ENCODE measurements at regions not wholly inside any gene's neighbourhood (a gene's known extent, or its start where the extent isn't known, plus 50 kb on each side); places are given as distances from the start of the nearest gene placed in this dataset.

DNA sequence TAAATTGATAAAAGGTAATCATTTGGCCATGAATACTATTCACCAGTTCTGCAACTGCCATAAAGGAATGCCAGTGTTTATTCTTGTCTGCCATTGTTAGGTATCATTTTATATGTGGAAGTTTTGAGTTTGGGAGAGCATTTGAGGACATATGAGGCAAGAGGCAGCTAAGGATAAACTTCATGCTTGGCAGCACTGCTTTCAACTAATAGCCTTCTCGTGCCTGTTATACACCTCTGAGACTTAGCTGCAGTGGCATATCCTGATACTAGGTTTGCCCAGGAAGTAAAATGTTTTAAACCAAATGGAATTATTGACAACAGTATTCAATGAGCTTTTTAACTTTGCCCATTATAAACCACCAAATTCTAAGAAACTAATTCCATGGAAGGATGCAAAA lies 126.0 kb upstream of the DPH6 start:
- Histone ChIP-seq H3K9ac (ENCODE audit: low read length) (no peak overlapping the region), H3K27ac (ENCODE audit: low read length, poor library complexity, severe bottlenecking) (no peak overlapping the region), H3K27me3 (ENCODE audit: control insufficient read depth in 1 of 2, insufficient read depth in 1 of 2, low read length in 2 of 2) (no peaks in the 10 kb centered on the region), H2BK12ac (ENCODE audit: low read length in 2 of 2) (peak overlapping the region in 1 of 2 experiments; percentile 24), H3K4me2 (ENCODE audit: low read length, poor library complexity, severe bottlenecking) (no peak overlapping the region), H3K4me1 (ENCODE audit: control insufficient read depth, insufficient read depth, low read depth, low read length) (peaks cover 2% of the 10 kb centered on the region), H3K4me3 (ENCODE audit: insufficient read depth in 1 of 2, low read depth in 1 of 2, low read length in 2 of 2) (no peak overlapping the region), H3K79me1 (replicated peaks; ENCODE audit: low read length, poor library complexity, severe bottlenecking) (no peaks in the 10 kb centered on the region), H3K36me3 (ENCODE audit: control insufficient read depth in 1 of 2, insufficient read depth in 2 of 2, low read depth in 1 of 2, low read length in 2 of 2) (no peaks in the 10 kb centered on the region), H2BK15ac (ENCODE audit: low read depth, poor library complexity, severe bottlenecking) (no peak overlapping the region), H2AFZ (ENCODE audit: low read depth, low read length) (no peak overlapping the region), H2BK120ac (ENCODE audit: low read depth, low read length) (no peak overlapping the region), H2AK5ac (ENCODE audit: low read length, severe bottlenecking) (no peak overlapping the region), H3K4ac (ENCODE audit: low read depth in 1 of 2, low read length in 2 of 2) (no peak overlapping the region), H3K9me3 (ENCODE audit: control insufficient read depth, low read length) (no peaks in the 10 kb centered on the region), H4K91ac (ENCODE audit: low read length) (peak overlapping the region; percentile 47), H3K18ac (ENCODE audit: low read depth in 1 of 2, low read length in 2 of 2) (peak overlapping the region in 1 of 2 experiments; percentile 49), H3K14ac (ENCODE audit: low read length in 2 of 2) (no peak overlapping the region), H4K8ac (ENCODE audit: low read length) (no peak overlapping the region), H2BK5ac (ENCODE audit: low read depth, low read length, poor library complexity, severe bottlenecking) (no peak overlapping the region), H3K23ac (ENCODE audit: low read length in 2 of 2) (no peak overlapping the region)
- no peak for DNase-seq
- 71% methylated on average over 1 of the region's 1 CpG for WGBS

DNA sequence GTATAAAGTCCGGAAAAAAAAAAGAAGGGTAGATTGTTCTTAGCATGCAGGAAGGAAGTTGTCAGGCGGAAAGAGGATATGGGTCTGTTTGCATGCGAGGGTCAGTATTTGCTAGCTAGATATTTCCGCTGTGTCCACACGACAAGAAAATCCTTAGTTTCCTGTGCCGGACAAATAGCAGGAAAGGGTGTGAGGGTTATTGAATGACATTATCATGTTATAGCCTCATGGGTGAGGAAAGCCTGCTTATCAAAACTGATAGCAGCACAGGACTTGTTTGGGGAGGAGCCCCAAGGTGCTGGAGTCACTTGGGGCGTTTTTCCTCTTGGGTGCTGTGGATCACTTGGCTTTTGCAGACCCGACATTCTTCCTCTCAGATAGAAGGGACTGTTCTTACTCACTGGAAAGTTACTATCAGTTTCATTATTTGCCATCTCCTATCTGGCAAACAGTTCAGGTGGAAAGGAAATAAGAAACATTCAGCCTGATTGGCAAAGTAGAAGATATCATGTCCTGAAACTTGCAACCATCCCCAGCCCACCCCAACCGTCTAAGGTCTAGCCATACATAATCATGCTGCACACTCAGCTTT lies 127.2 kb upstream of the DPH6 start:
- no peak overlapping the region for H3K4ac ChIP-seq (ENCODE audit: low read depth in 1 of 2, low read length in 2 of 2)
- no peak overlapping the region for H3K14ac ChIP-seq (ENCODE audit: low read length in 2 of 2)
- no peak overlapping the region for H2AFZ ChIP-seq (ENCODE audit: low read depth, low read length)
- H3K4me2 ChIP-seq (ENCODE audit: low read length, poor library complexity, severe bottlenecking), result no peak overlapping the region
- H2BK5ac ChIP-seq (ENCODE audit: low read depth, low read length, poor library complexity, severe bottlenecking), result no peak overlapping the region
- H2BK12ac ChIP-seq (ENCODE audit: low read length in 2 of 2), result peak overlapping the region; percentile 43 to 56
- DNase-seq, result peak; percentile 35
- no peak overlapping the region for H3K9ac ChIP-seq (ENCODE audit: low read length)
- peak overlapping the region; percentile 25 to 63 for H3K18ac ChIP-seq (ENCODE audit: low read depth in 1 of 2, low read length in 2 of 2)
- no peaks in the 10 kb centered on the region for H3K27me3 ChIP-seq (ENCODE audit: control insufficient read depth in 1 of 2, insufficient read depth in 1 of 2, low read length in 2 of 2)
- H3K4me1 ChIP-seq (ENCODE audit: control insufficient read depth, insufficient read depth, low read depth, low read length), result no peaks in the 10 kb centered on the region
- no peak overlapping the region for H2BK15ac ChIP-seq (ENCODE audit: low read depth, poor library complexity, severe bottlenecking)
- no peaks in the 10 kb centered on the region for H3K79me1 ChIP-seq (replicated peaks; ENCODE audit: low read length, poor library complexity, severe bottlenecking)
- H3K27ac ChIP-seq (ENCODE audit: low read length, poor library complexity, severe bottlenecking), result no peak overlapping the region
- H4K91ac ChIP-seq (ENCODE audit: low read length), result no peak overlapping the region
- 52% methylated on average over 9 of the region's 9 CpGs for WGBS
- H3K23ac ChIP-seq (ENCODE audit: low read length in 2 of 2), result no peak overlapping the region
- H3K9me3 ChIP-seq (ENCODE audit: control insufficient read depth, low read length), result no peaks in the 10 kb centered on the region
- peak overlapping the region; percentile 71 for H2BK120ac ChIP-seq (ENCODE audit: low read depth, low read length)
- no peak overlapping the region for H4K8ac ChIP-seq (ENCODE audit: low read length)
- no peaks in the 10 kb centered on the region for H3K36me3 ChIP-seq (ENCODE audit: control insufficient read depth in 1 of 2, insufficient read depth in 2 of 2, low read depth in 1 of 2, low read length in 2 of 2)
- no peak overlapping the region for H3K4me3 ChIP-seq (ENCODE audit: insufficient read depth in 1 of 2, low read depth in 1 of 2, low read length in 2 of 2)
- no peak overlapping the region for H2AK5ac ChIP-seq (ENCODE audit: low read length, severe bottlenecking)

DNA sequence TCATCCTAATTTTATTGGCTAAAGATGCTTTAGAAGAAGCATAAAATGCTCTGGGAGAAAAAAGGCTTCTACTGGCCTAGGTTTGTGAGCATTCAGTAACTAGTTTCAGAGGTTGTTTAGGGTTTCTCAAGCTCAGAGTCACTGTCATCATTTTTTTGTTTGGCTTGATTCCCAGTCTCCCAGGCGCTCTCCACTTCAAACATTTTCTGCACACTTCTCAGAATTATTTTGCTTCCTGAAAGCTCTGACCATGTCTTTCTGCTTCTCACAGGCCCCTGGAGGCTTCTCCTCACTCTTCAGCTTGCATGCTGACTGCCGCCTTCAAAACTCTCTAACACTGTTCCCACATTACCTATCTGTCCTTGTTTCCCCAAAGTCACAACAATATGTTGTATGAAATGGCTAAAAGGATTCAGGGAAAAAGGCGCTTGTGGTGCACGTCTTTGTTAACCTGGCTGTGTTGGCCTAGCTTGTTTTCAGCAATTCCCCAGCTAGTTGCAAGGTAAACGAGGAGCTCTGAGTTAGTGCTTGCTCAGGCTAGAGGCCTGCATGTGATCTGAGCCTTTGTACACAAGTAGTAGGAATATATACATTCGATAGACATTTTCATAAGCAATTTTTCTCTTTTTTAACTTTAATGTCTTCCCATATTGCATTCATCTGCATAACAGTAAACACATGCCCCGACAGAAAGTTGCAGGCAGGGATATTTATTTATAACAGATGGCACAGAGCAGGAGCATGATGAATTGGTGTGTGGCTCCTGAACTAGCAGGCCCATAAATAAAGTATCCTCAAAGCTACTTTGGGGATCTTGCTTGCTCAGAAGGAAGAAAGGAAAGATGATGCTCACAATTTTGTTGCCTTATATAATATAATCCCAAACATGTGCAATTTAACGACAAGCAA lies 129.2 kb upstream of the DPH6 start:
- Histone ChIP-seq H2AK5ac (ENCODE audit: low read length, severe bottlenecking) (no peak overlapping the region), H3K4me3 (ENCODE audit: insufficient read depth in 1 of 2, low read depth in 1 of 2, low read length in 2 of 2) (no peak overlapping the region), H2BK5ac (ENCODE audit: low read depth, low read length, poor library complexity, severe bottlenecking) (no peak overlapping the region), H3K14ac (ENCODE audit: low read length in 2 of 2) (no peak overlapping the region), H3K4me2 (ENCODE audit: low read length, poor library complexity, severe bottlenecking) (no peak overlapping the region), H4K8ac (ENCODE audit: low read length) (no peak overlapping the region), H3K79me1 (replicated peaks; ENCODE audit: low read length, poor library complexity, severe bottlenecking) (no peaks in the 10 kb centered on the region), H3K27me3 (ENCODE audit: control insufficient read depth in 1 of 2, insufficient read depth in 1 of 2, low read length in 2 of 2) (no peaks in the 10 kb centered on the region), H2BK15ac (ENCODE audit: low read depth, poor library complexity, severe bottlenecking) (no peak overlapping the region), H3K18ac (ENCODE audit: low read depth in 1 of 2, low read length in 2 of 2) (peak overlapping the region; percentile 23 to 95), H3K36me3 (ENCODE audit: control insufficient read depth in 1 of 2, insufficient read depth in 2 of 2, low read depth in 1 of 2, low read length in 2 of 2) (no peaks in the 10 kb centered on the region), H3K9ac (ENCODE audit: low read length) (peak overlapping the region; percentile 56), H2BK120ac (ENCODE audit: low read depth, low read length) (no peak overlapping the region), H3K4me1 (ENCODE audit: control insufficient read depth, insufficient read depth, low read depth, low read length) (no peaks in the 10 kb centered on the region), H2BK12ac (ENCODE audit: low read length in 2 of 2) (peak overlapping the region; percentile 2 to 96), H3K9me3 (ENCODE audit: control insufficient read depth, low read length) (no peaks in the 10 kb centered on the region), H2AFZ (ENCODE audit: low read depth, low read length) (no peak overlapping the region), H3K27ac (ENCODE audit: low read length, poor library complexity, severe bottlenecking) (no peak overlapping the region), H3K4ac (ENCODE audit: low read depth in 1 of 2, low read length in 2 of 2) (peak overlapping the region; percentile 1 to 81), H3K23ac (ENCODE audit: low read length in 2 of 2) (no peak overlapping the region), H4K91ac (ENCODE audit: low read length) (peak overlapping the region; percentile 0)
- DNase-seq, result peak; percentile 84
- 37% methylated on average over 6 of the region's 8 CpGs for WGBS

- no peak overlapping the region for H2BK5ac ChIP-seq (ENCODE audit: low read depth, low read length, poor library complexity, severe bottlenecking)
- no peak overlapping the region for H4K8ac ChIP-seq (ENCODE audit: low read length)
- H3K4ac ChIP-seq (ENCODE audit: low read depth in 1 of 2, low read length in 2 of 2), result no peak overlapping the region
- no peak overlapping the region for H3K4me2 ChIP-seq (ENCODE audit: low read length, poor library complexity, severe bottlenecking)
- H3K14ac ChIP-seq (ENCODE audit: low read length in 2 of 2), result no peak overlapping the region
- H2BK120ac ChIP-seq (ENCODE audit: low read depth, low read length), result no peak overlapping the region
- no peak overlapping the region for H2BK15ac ChIP-seq (ENCODE audit: low read depth, poor library complexity, severe bottlenecking)
- no peaks in the 10 kb centered on the region for H3K9me3 ChIP-seq (ENCODE audit: control insufficient read depth, low read length)
- DNase-seq, result no peak
- no peak overlapping the region for H3K4me3 ChIP-seq (ENCODE audit: insufficient read depth in 1 of 2, low read depth in 1 of 2, low read length in 2 of 2)
- no peak overlapping the region for H2BK12ac ChIP-seq (ENCODE audit: low read length in 2 of 2)
- no peak overlapping the region for H3K27ac ChIP-seq (ENCODE audit: low read length, poor library complexity, severe bottlenecking)
- H3K18ac ChIP-seq (ENCODE audit: low read depth in 1 of 2, low read length in 2 of 2), result no peak overlapping the region
- no peak overlapping the region for H3K23ac ChIP-seq (ENCODE audit: low read length in 2 of 2)
- no peaks in the 10 kb centered on the region for H3K79me1 ChIP-seq (replicated peaks; ENCODE audit: low read length, poor library complexity, severe bottlenecking)
- WGBS, result no CpG with 5 or more reads among the region's 2 CpGs
- no peak overlapping the region for H2AFZ ChIP-seq (ENCODE audit: low read depth, low read length)
- H3K4me1 ChIP-seq (ENCODE audit: control insufficient read depth, insufficient read depth, low read depth, low read length), result no peaks in the 10 kb centered on the region
- no peaks in the 10 kb centered on the region for H3K27me3 ChIP-seq (ENCODE audit: control insufficient read depth in 1 of 2, insufficient read depth in 1 of 2, low read length in 2 of 2)
- no peaks in the 10 kb centered on the region for H3K36me3 ChIP-seq (ENCODE audit: control insufficient read depth in 1 of 2, insufficient read depth in 2 of 2, low read depth in 1 of 2, low read length in 2 of 2)
- H2AK5ac ChIP-seq (ENCODE audit: low read length, severe bottlenecking), result no peak overlapping the region
- H4K91ac ChIP-seq (ENCODE audit: low read length), result no peak overlapping the region
- no peak overlapping the region for H3K9ac ChIP-seq (ENCODE audit: low read length)
These were observed 132.8 kb upstream of the DPH6 start for GRCh38 chr15:35678774-35679173.
